Amygdala (tissue), 56 donors: ENCODE measurements at regions not wholly inside any gene's neighbourhood (a gene's known extent, or its start where the extent isn't known, plus 50 kb on each side); places are given as distances from the start of the nearest gene placed in this dataset.

Experiments used
- DNase-seq, 56 donors: peaks; one replicate each; lab custom pipeline; 2025; lab: John Stamatoyannopoulos, UW

DNA sequence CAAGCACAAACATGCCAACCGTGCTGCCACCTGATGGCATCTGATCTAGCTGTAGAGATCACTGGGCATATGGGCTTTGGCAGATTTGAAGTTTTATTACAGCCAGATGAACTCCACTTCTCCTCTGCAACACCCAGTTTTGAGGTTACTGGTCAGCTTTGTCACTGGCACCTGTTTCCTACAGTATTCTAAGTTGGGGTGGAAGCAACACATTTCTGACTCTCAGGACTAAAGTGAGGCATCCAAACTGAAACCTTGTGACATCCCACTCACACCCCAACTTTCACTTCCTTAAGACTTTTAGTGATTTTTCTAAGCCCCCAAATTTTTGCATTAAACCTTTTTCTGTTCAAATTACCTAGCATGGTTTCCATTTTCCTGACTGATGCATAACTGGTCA lies 115.1 kb upstream of the PCDH18 start:
- DNase-seq: no peak

DNA sequence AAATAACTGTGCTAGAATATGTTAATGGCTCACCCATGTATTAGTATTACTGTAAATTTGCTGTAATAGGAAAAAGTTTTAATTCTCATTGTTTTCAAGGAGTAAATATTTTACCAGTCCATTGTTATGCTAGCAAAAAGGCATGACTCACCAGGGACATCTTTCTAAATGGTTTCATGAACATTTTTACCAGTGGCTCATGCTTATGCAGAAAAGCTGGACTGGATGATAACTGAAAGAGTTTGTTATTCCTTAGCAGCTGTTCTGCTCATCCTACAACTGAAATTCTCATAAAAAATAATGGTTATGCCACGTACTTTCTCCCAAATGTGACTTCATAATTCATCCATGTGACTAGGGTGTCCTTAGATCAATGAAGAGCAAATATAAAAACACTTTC lies 111.9 kb upstream of the PCDH18 start:
- DNase-seq: no peak

DNA sequence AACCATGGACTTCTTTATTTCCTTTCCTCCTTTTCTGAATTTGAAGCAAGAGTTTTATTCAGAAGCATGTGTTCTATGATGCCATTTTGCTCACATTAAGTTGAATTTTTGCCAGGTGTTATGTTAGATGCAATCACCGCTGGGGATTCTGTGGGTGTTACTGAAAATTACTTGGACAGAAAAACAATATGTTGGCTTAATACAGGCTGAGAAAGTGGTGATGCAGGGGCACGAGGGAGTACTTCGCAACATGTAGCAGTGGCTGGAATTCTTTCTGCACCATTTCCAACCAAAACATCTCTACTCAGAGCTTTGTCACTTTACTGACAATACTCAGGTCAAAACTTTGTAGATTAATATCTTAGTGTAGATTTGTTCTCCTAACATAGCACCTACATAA lies 109.2 kb upstream of the PCDH18 start:
- DNase-seq: no peak

DNA sequence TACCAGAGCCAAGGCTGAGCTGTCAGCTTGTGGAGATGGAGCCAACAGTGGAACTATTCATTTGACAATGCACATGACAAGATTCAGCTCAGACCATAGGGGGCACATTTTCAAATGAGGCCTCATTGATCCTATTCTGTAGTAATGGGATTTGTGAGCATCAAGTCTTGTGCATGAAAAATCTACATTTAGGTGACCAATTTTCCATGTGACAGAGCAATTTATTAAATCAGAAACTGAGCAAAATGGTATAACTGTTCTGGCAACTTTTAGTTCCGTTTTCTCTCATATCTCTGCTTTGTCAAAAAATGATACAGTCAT lies 108.5 kb upstream of the PCDH18 start:
- DNase-seq: no peak

DNA sequence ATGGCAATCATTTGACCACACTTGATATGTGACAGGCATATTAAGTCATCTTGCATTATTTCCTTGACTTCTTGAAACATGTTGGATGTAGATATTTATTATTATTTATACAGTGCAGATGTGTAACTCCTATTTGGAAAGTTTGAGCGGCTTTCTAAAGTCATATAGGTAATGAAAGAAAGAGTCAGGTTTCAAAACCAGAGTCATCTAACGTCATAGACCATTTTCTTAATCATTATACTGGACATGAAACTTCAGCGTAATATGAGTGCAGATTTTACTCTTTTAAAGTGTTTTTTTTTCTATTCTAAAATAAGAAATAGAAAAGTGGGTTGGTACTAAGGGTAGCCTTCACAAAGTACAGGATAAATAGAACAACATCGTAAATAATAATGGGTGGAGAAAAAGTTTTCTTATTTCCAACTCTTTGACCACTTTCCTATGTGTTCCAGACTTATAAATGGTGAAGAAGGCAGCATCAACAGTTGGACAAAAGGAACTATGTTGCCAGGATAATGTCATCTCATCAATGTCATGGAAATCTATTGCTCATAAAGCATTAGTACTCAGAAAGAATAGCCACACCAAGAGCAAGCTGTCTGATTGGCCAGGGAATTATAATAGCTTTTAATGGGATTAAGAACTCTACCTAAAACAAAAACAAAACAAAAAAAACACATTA lies 108.0 kb upstream of the PCDH18 start:
- no peak for DNase-seq

DNA sequence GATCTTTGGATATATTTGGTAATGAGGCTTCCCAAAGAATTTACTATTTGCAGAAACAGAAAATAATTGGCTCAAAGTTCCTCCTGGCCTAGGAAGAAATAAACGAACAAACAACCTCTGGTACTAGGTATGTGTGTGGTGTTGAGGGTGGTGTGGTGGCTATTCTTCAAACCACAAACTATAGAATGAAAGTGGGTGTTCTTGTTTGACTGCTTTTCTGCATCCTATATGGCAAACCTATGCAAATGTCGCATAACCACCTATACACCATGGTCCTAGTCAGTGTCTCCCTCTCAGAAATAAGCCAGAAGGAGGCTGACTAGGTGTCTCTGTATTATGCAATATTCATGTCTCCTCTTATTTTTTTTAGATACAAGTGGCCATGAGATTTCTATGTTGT lies 106.6 kb upstream of the PCDH18 start:
- no peak for DNase-seq

DNA sequence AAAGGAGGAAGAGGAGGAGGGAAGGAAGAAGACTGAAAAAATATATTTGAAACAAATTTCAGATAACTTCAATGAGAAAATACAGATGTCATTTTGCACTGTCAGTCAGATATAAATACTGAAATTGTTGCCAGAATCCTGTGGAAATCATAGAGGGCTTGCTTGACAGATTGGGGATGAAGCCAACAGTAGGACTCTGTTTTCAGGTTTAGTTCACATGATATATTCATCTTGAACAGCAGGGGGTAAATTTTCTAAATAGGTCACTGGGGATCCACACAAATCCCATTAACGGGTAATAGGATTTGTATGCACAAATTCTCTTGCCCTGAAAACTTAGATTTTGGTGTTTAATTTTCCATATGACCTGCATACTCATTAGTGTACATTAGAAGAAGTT lies 103.3 kb upstream of the PCDH18 start:
- no peak for DNase-seq

DNA sequence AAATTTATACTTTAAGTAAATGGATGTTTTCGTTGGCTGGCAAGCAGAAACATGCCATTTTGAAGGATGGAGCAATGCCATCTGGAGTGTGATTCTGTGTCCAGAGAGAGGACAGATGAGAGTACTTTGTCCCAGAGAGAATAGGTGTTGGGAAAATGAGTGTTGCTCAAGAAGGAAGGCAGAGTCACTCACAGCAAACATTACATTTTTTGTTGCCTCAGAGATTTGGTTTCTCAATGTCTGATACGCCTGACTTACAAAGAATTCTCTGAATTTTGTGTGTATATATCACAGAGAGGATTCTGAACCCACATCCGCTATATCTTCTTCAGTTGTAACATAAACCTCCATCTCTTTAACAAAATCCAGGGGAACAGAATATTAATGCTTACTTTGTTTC lies 102.8 kb upstream of the PCDH18 start:
- DNase-seq: no peak

DNA sequence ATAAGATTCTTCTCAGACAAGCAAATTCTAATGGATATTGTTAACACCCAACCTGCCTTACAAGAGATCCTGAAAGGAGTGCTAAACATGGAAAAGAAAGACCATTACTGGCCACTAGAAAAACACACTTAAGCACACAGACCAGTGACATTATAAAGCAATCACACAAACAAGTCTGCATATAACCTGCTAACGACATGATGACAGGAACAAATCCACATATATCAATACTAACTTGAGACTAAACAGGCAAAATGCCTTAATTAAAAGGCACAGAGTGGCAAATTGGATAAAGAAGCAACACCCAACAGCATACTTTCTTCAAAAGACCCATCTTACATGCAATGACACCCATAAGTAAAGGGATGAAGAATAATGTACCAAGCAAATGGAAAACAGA lies 100.5 kb upstream of the PCDH18 start:
- no peak for DNase-seq

DNA sequence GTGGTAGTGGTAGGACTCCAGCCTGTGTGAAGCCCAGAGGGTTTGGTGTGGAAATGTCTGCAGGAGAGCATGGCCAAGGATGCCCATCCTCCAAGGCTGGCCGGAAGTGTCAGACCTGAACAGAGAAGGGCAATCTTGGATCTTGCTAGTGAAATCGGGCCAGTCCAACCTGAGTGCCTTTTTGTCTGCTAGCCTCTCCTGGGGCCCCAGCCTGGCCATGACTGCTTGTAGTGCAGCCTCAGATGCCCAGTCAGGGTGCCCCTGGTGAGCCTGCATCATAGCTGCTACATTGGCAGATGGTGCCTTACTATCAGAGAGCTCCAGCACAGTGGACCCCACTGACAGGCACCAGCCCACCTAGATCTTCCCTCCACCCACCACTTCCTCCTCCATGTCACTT lies 99.3 kb upstream of the PCDH18 start:
- DNase-seq: no peak

DNA sequence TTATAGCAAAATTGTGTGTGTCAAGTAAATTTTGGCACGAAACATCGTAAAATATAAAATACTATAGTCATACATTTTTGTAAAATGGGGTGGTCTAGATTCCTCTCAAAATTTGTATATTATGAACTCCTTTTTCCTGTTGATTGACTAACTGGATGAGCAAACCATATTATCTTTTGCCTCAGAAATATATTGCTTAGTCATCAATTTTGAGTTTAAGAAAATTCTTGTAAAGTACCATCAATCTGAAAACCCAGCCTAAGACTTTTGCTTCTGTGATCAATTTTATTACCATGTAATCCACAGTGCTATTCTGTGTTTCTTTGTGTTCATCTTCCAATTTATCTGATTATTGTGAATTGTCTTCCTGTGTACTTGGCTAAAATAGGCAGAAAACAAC lies 98.0 kb upstream of the PCDH18 start:
- no peak for DNase-seq

DNA sequence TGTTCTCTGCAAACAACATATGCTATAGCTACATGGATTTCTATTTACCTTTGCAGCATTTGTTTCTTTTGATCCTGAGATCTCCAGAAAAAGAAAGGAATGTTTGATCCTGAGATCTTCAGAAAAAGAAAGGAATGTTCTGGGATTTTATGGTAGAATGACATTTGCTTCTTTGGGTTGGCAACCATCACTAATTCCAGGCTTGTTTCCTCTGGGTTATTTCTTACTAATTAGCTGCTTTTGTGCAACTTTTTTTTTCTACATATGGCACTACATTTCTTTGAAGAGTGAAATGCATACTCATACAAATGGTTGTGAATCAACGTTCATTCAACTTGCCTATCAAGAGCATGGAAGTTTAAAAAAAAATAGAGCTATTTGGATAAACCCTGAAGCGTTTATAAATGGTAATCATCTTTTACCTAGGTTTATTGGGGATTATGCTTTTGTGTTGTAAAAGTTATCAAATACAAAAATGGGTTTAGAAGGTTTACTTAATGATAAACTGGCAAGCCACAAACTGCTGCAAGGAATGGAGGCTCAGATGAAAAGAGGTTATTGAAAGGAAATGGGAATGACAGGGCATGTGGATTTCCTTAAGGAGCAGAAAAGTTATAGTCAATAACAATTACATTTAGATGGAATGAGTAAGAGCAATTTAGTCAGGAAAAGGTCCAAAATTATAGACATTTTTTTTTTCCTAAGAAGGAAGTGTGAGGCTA lies 95.6 kb upstream of the PCDH18 start:
- DNase-seq: no peak

DNA sequence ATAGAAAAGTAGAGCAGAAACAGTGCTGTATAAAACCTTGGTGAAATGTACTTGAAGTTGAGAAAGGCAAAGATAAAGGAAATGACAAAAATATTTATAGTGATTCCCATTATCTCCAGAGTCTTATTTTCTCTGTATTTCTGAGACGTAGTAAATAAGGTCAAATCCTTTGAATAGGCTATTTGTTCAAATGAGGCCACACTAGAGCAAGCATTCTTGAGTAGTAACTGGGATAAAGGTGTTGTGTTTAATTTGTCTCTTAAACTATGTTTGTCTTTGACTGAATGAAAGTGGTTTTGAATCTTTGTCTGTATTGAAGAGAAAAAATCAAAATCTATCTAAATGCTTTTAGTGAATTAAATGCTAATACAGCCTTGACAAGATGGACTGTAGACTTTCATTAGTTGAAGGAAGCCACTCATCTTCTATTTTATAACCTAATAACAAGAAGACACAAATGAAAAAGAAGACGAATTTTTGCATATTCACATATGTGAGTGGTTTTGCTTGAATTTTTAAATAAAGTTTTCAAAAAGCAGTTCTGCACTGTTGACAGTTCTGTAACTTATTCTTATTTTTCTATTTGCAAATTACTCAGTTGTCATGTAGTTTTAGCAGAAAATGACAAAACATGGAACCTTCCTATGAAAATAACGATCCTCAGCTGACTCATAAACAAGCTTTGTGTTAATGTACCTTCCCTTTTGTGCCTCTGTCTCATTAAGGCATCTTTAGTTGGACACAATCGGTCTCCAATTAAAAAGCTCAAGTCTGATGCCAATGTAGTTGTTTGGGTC lies 94.8 kb upstream of the PCDH18 start:
- DNase-seq: no peak

DNA sequence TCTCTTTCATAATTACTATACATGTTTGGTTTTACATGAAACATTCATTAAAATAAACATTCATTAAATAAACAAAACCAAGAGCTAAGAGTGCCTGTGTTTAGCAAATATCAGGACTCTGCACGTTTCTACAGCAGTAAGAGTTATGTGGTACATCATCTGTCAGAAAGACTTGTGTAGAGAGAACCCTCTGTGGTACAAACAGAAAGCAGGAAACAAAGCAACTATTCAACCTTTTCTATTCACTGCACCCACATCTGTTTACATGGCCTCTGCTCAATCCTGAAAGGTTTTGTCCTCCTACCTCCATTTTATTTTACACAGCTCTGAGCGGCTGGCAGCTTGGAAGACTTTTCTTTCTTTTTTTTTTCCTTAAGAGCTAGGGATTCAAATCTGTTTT lies 90.7 kb upstream of the PCDH18 start:
- DNase-seq: no peak

DNA sequence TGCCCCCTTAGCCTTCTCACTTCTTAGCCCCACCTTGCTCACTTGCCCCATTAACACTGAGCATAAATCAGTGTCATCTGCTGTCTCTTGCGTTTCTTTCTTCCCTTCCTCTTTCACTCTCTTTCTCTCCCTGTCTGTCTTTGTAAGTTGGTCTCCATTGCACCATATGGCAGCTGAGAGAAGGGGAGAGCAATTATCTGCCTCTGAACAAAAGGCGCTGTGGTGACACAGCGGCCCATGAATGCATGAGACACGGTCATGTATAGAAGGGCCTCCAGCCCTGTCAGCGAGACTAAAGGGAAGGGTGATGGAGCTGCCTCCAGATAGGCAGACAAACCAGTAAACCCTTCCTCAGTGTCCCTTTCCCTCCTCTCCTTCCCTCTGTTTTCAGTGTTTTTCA lies 88.8 kb upstream of the PCDH18 start:
- no peak for DNase-seq

DNA sequence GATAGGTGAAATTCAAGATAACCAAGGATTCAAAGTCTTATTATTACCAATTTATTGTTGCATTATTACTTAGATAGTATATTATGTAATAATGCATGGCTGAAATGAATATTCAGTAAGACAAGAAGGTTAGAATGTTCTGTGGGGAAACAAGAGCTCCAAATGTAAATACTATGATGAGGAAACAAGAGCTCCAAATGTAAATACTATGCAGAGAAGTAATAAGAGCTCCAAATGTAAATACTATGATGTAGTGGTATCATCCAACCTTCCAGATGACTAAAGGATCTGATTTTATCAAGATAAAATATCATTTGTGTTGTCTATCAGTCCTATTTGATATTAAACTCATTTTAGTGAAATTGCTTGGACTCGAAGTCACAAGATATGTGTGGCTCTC lies 82.2 kb upstream of the PCDH18 start:
- DNase-seq: no peak

DNA sequence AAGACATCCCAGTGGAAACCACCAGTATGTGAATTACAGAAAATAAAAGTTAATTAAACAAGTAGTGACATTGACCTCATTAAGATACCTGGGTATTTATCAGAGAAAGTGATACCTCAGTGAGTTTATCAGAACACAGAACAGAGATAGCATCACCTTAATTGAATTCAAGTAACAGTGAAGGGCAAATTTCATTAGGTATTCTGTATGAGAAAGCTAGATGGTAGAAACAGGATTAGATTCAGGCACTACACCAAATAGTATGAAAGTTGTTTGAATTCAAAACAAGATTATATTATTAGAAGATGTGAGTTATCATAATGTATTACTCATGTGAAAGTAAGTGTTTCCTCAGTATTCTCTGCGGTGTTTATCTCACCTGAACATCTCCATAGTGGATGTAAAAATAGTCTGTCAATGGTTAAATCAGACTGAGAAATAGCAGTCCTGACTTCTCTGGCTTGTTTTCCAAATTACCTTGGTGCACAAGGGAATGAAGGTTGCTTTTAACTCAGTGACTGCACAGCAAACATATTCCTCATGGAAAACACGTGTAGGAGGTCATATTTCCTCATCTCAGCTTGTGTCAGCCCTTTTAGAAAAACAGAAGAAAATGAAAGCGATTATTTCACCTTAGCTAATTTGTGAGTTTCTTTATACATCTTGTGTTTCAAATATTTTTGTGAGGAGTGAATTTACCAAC lies 79.9 kb upstream of the PCDH18 start:
- DNase-seq: no peak

DNA sequence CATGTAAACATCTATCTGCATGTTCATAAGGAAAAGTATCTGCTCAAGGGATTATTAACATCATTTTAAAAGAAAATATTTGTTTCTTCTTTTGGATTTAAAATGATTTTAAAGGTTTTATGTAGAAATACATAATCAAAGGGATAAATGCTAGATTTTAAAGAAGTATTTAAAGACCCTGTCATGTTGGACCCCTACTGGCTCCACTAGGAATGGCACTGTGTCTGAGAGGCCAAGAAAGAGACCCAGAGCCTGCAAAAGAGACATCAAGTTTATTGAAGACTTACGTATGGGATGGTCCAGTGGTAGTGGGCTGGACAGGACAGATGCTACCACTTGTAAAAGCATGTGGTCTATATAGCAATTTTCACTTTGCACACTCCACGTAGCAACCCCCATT lies 78.7 kb upstream of the PCDH18 start:
- no peak for DNase-seq

DNA sequence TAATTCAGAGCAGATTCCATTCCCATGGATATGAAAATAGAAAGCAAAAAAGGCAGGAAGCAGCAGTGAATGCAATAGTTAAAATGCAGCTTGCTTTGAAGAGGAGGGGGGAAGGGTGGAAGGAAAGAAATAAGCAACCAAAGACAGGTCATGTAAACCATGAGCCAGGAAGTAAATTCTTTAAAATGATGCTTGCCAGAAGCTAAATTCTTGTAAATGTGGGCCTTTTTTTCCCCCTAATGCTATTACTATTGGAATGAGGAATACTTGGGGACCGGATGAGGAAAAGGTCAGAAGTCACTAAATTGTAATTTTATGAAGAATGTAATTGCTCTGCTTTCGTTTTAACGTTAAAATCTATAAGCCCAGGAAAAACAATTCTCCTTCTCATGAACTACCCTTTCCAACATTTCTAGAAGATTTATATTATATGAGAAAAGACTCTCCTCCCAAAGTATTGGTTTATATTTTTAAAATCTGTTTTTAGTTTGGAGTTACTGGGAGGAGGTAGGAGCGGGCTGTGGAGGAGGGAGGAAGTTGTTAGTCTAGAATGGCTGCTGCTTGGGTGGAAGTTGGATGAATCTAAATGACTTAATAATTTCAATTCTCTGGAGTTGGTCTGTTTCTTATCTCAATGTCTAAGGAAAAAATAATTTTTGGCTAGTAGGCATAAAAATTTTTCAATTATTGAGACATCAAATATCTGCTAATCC lies 77.6 kb upstream of the PCDH18 start:
- no peak for DNase-seq

DNA sequence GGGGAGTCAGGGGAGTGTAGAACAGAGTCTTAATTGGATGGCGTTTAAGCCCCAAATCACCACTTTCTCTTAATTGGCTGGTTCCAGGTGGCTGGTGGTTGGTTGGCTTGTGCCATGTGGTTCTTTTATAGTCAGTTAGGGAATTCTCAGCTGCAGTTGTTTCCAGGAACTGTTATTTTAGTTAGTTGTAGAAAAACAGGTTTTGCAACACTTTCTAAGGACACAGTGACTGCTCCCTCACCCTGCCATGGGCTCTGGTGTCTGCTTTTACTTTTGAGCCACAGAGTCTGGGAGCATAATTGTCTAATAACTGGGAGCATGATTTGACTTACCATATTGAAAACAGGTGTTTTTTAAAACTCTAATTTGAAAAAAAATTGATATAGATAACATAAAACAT lies 75.8 kb upstream of the PCDH18 start:
- DNase-seq: no peak

DNA sequence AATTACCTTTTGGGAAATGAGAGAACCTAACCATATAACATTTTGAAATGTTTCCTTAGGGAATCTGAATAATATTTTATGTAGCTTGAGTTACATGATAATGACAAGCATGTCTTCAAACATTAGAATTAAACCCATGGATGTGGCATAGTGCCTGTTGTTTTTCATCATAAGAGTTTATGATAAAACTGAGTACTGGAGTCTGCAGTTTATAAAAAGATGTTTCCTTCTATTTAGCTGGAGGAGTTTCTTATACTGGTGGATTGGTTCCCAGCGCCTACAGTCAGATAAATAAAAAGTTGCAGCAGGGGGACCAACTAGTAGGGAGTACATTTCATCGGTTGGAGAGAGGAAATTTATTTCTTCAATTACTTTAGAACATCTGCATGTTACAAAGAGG lies 70.1 kb upstream of the PCDH18 start:
- DNase-seq: no peak
